Astrocyte (in vitro differentiated cells and primary cell): ENCODE measurements at regions not wholly inside any gene's neighbourhood (a gene's known extent, or its start where the extent isn't known, plus 50 kb on each side); places are given as distances from the start of the nearest gene placed in this dataset.

Source experiments
- EZH2 ChIP-seq: IDR thresholded peaks from 2 replicates; pipeline ENCODE4 v1.6.1; 2012; ENCODE audit warnings: mild to moderate bottlenecking, low read length, inconsistent platforms; ENCODE audit not compliant: insufficient read depth
- TF ChIP-seq, protein P1 (sequence below): IDR thresholded peaks from 2 replicates; pipeline ENCODE4 v1.5.1; 2011; ENCODE audit warnings: low read depth, mild to moderate bottlenecking, inconsistent platforms, low read length, moderate library complexity; ENCODE audit not compliant: insufficient read depth

DNA sequence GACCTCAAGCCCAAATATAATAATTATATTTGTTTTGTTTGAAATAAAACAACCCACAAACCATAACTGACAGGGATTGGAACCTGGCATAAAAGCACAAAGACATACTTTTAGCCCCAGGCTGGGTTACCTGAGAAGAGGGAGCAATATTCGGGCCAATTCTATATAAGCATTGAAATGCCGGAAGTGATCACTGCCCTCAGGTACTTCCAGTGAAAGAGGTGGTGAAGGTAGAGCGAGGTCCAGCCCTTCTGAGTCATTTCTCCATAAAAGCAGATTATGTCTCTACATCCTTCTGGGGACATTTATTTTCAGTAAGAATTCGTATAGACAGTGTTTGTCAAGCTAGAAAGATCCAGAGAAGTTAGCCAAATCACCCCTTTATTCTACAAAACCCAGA is 59.6 kb downstream of the GCNT4 start:
- TF ChIP-seq, protein P1, sequence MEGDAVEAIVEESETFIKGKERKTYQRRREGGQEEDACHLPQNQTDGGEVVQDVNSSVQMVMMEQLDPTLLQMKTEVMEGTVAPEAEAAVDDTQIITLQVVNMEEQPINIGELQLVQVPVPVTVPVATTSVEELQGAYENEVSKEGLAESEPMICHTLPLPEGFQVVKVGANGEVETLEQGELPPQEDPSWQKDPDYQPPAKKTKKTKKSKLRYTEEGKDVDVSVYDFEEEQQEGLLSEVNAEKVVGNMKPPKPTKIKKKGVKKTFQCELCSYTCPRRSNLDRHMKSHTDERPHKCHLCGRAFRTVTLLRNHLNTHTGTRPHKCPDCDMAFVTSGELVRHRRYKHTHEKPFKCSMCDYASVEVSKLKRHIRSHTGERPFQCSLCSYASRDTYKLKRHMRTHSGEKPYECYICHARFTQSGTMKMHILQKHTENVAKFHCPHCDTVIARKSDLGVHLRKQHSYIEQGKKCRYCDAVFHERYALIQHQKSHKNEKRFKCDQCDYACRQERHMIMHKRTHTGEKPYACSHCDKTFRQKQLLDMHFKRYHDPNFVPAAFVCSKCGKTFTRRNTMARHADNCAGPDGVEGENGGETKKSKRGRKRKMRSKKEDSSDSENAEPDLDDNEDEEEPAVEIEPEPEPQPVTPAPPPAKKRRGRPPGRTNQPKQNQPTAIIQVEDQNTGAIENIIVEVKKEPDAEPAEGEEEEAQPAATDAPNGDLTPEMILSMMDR = no peak
- TF ChIP-seq EZH2 = no peak
